SK-N-SH (cell line): ENCODE measurements at regions not wholly inside any gene's neighbourhood (a gene's known extent, or its start where the extent isn't known, plus 50 kb on each side); places are given as distances from the start of the nearest gene placed in this dataset.

Experiments used
- EP300 ChIP-seq, 2 experiments: IDR thresholded peaks; 2 replicates each; pipeline versions ENCODE4 v1.4.0 to v1.6.1; 2012; ENCODE audit warnings: borderline replicate concordance in 1 of 2, low read depth in 1 of 2, low read length in 1 of 2
- POLR2AphosphoS5 ChIP-seq: IDR thresholded peaks from 2 replicates; pipeline ENCODE4 v1.6.1; 2012; ENCODE audit warnings: low read depth, low read length
- RAD21 ChIP-seq: IDR thresholded peaks from 2 replicates; pipeline ENCODE4 v1.6.1; 2012; ENCODE audit warnings: mild to moderate bottlenecking, low read length
- RCOR1 ChIP-seq: fragments of 150-350 bp; IDR thresholded peaks from 2 replicates; pipeline ENCODE4 v1.6.1; 2017; ENCODE audit warnings: antibody characterized with exemption, low read length
- REST ChIP-seq: IDR thresholded peaks from 2 replicates; pipeline ENCODE4 v1.6.1; 2012; ENCODE audit warnings: mild to moderate bottlenecking, low read depth, low read length, moderate library complexity
- SIN3A ChIP-seq: IDR thresholded peaks from 2 replicates; pipeline ENCODE4 v1.6.1; 2012; ENCODE audit warnings: low read depth, mild to moderate bottlenecking, low read length, moderate library complexity, borderline replicate concordance
- TF ChIP-seq, protein P1 (sequence below): fragments of 200-600 bp; sonication (generic); IDR thresholded peaks from 2 replicates; pipeline ENCODE4 v1.6.1; 2017; ENCODE audit warnings: antibody characterized with exemption, mild to moderate bottlenecking, moderate library complexity
- TF ChIP-seq, protein P2 (sequence below): fragments of 150-350 bp; IDR thresholded peaks from 2 replicates; pipeline ENCODE4 v1.6.1; 2017; ENCODE audit warnings: antibody characterized with exemption, low read length, low read depth, borderline replicate concordance

- TF ChIP-seq SIN3A (no peak), REST (no peak), RCOR1 (no peak), EP300 (IDR thresholded peaks at IDR 0.05; ENCODE audit: borderline replicate concordance in 1 of 2, low read depth in 1 of 2, low read length in 1 of 2) (no peak), RAD21 (no peak), POLR2AphosphoS5 (no peak)
- TF ChIP-seq, protein P1, sequence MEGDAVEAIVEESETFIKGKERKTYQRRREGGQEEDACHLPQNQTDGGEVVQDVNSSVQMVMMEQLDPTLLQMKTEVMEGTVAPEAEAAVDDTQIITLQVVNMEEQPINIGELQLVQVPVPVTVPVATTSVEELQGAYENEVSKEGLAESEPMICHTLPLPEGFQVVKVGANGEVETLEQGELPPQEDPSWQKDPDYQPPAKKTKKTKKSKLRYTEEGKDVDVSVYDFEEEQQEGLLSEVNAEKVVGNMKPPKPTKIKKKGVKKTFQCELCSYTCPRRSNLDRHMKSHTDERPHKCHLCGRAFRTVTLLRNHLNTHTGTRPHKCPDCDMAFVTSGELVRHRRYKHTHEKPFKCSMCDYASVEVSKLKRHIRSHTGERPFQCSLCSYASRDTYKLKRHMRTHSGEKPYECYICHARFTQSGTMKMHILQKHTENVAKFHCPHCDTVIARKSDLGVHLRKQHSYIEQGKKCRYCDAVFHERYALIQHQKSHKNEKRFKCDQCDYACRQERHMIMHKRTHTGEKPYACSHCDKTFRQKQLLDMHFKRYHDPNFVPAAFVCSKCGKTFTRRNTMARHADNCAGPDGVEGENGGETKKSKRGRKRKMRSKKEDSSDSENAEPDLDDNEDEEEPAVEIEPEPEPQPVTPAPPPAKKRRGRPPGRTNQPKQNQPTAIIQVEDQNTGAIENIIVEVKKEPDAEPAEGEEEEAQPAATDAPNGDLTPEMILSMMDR, result no peak
- TF ChIP-seq, protein P2, sequence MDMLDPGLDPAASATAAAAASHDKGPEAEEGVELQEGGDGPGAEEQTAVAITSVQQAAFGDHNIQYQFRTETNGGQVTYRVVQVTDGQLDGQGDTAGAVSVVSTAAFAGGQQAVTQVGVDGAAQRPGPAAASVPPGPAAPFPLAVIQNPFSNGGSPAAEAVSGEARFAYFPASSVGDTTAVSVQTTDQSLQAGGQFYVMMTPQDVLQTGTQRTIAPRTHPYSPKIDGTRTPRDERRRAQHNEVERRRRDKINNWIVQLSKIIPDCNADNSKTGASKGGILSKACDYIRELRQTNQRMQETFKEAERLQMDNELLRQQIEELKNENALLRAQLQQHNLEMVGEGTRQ, result no peak
Measured at GRCh38 chr13:110971486-110971885, 56.6 kb upstream of the ANKRD10 start.
